ENCODE measurements at regions not wholly inside any gene's neighbourhood (a gene's known extent, or its start where the extent isn't known, plus 50 kb on each side); places are given as distances from the start of the nearest gene placed in this dataset.
"Not testable (repeated sequence)": the region's sequence is repeated elsewhere in the genome, so short reads cannot be mapped to it uniquely, and the experiment has no call there.

- DNase-seq (ENCODE audit: low read depth in 4 of 4, low spot score in 2 of 4): no peak
These were observed 52.0 kb upstream of the CPM start for GRCh38 chr12:68984796-68985573.

GRCh38 chr12:68997526-68997925, 64.6 kb upstream of the CPM start:
- DNase-seq (ENCODE audit: low read depth in 4 of 4, low spot score in 2 of 4): not testable (repeated sequence)

- DNase-seq (ENCODE audit: low read depth in 4 of 4, low spot score in 2 of 4): no peak
These were observed 65.1 kb upstream of the CPM start for GRCh38 chr12:68998041-68998440.

GRCh38 chr12:69000074-69000473, 67.1 kb upstream of the CPM start:
- no peak for DNase-seq (ENCODE audit: low read depth in 4 of 4, low spot score in 2 of 4)

GRCh38 chr12:69000540-69001243, 67.7 kb upstream of the CPM start:
- DNase-seq (ENCODE audit: low read depth in 4 of 4, low spot score in 2 of 4): no peak

- DNase-seq (ENCODE audit: low read depth in 4 of 4, low spot score in 2 of 4): no peak
These were observed 68.3 kb upstream of the CPM start for GRCh38 chr12:69001251-69001650.

- DNase-seq (ENCODE audit: low read depth in 4 of 4, low spot score in 2 of 4): no peak
These were observed 70.0 kb upstream of the CPM start for GRCh38 chr12:69002969-69003368.

- DNase-seq (ENCODE audit: low read depth in 4 of 4, low spot score in 2 of 4): no peak
These were observed 71.0 kb upstream of the CPM start for GRCh38 chr12:69003991-69004390.

- peak in 2 of 4 donors; percentile 37 to 45 for DNase-seq (ENCODE audit: low read depth in 4 of 4, low spot score in 2 of 4)
These were observed 74.3 kb upstream of the CPM start for GRCh38 chr12:69007101-69007854.

- DNase-seq (ENCODE audit: low read depth in 4 of 4, low spot score in 2 of 4): no peak
These were observed 74.9 kb upstream of the CPM start for GRCh38 chr12:69007855-69008351.

GRCh38 chr12:69008520-69008919, 75.5 kb upstream of the CPM start:
- no peak for DNase-seq (ENCODE audit: low read depth in 4 of 4, low spot score in 2 of 4)

- DNase-seq (ENCODE audit: low read depth in 4 of 4, low spot score in 2 of 4): no peak
These were observed 81.1 kb upstream of the CPM start for GRCh38 chr12:69014047-69014446.

GRCh38 chr12:69015017-69015416, 82.0 kb upstream of the CPM start:
- no peak for DNase-seq (ENCODE audit: low read depth in 4 of 4, low spot score in 2 of 4)

GRCh38 chr12:69015831-69016230, 82.9 kb upstream of the CPM start:
- no peak for DNase-seq (ENCODE audit: low read depth in 4 of 4, low spot score in 2 of 4)

- DNase-seq (ENCODE audit: low read depth in 4 of 4, low spot score in 2 of 4): no peak
These were observed 86.1 kb upstream of the CPM start for GRCh38 chr12:69019082-69019481.

GRCh38 chr12:69019910-69020309, 86.9 kb upstream of the CPM start:
- no peak for DNase-seq (ENCODE audit: low read depth in 4 of 4, low spot score in 2 of 4)

- DNase-seq (ENCODE audit: low read depth in 4 of 4, low spot score in 2 of 4): no peak
These were observed 89.7 kb upstream of the CPM start for GRCh38 chr12:69022674-69023073.

GRCh38 chr12:69023840-69024239, 90.9 kb upstream of the CPM start:
- no peak for DNase-seq (ENCODE audit: low read depth in 4 of 4, low spot score in 2 of 4)

- peak in 2 of 4 donors; percentile 32 to 59 for DNase-seq (ENCODE audit: low read depth in 4 of 4, low spot score in 2 of 4)
These were observed 91.4 kb upstream of the CPM start for GRCh38 chr12:69024413-69024812.

- DNase-seq (ENCODE audit: low read depth in 4 of 4, low spot score in 2 of 4): no peak
These were observed 91.9 kb upstream of the CPM start for GRCh38 chr12:69024907-69025306.

GRCh38 chr12:69026336-69026735, 93.4 kb upstream of the CPM start:
- DNase-seq (ENCODE audit: low read depth in 4 of 4, low spot score in 2 of 4): no peak

Measured in left renal cortex interstitium (tissue), 4 donors.